Upper lobe of left lung (tissue), 4 donors: ENCODE measurements at regions not wholly inside any gene's neighbourhood (a gene's known extent, or its start where the extent isn't known, plus 50 kb on each side); places are given as distances from the start of the nearest gene placed in this dataset.

Experiments used
- EP300 ChIP-seq, 4 donors: sonication (generic); formaldehyde crosslinking; IDR thresholded peaks; one replicate each; pipeline ENCODE4 v1.5.1; 2017; ENCODE audit warnings: antibody characterized with exemption in 4 of 4, control low read depth in 2 of 4
- POLR2A ChIP-seq, 4 donors: fragments of 450-650 bp; IDR thresholded peaks; one replicate each; pipeline ENCODE4 v1.5.1; 2016 to 2017; ENCODE audit warnings: antibody characterized with exemption in 4 of 4, mild to moderate bottlenecking in 2 of 4
- TF ChIP-seq, protein P1 (sequence below), 6 experiments: fragments of 450-650 bp in 4 of 6; fragments of 200-600 bp in 2 of 6; sonication (generic) in 2 of 6; IDR thresholded peaks; one replicate each; pipeline ENCODE4 v1.5.1; 2016 to 2019; ENCODE audit warnings: antibody characterized with exemption in 6 of 6

DNA sequence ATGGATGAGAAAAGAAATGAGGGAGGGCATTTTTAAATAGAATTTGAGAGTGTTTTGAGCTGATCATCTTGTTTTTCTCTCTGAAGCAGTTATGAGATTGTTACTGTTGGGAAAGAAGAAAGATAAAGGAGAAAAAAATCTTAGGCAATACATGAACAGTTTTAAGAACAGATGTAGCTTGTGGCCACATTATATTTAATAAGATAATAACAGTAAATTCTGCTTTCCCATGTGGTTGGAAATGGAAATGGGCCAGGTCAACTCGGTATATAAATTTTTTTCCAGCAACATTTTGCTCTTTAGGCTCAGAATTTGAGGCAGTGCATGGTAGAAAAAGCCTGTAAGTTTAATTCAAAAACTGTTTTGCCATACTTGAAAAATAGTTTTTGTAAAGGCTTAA, 118.7 kb downstream of the POSTN start:
- TF ChIP-seq, protein P1, sequence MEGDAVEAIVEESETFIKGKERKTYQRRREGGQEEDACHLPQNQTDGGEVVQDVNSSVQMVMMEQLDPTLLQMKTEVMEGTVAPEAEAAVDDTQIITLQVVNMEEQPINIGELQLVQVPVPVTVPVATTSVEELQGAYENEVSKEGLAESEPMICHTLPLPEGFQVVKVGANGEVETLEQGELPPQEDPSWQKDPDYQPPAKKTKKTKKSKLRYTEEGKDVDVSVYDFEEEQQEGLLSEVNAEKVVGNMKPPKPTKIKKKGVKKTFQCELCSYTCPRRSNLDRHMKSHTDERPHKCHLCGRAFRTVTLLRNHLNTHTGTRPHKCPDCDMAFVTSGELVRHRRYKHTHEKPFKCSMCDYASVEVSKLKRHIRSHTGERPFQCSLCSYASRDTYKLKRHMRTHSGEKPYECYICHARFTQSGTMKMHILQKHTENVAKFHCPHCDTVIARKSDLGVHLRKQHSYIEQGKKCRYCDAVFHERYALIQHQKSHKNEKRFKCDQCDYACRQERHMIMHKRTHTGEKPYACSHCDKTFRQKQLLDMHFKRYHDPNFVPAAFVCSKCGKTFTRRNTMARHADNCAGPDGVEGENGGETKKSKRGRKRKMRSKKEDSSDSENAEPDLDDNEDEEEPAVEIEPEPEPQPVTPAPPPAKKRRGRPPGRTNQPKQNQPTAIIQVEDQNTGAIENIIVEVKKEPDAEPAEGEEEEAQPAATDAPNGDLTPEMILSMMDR (IDR thresholded peaks at IDR 0.05) = no peak
- TF ChIP-seq EP300 (IDR thresholded peaks at IDR 0.05) (no peak), POLR2A (IDR thresholded peaks at IDR 0.05) (no peak)
